ENCODE measurements at regions not wholly inside any gene's neighbourhood (a gene's known extent, or its start where the extent isn't known, plus 50 kb on each side); places are given as distances from the start of the nearest gene placed in this dataset.

GRCh38 chr7:115471891-115472290, 550.0 kb downstream of the MDFIC start:
- Histone ChIP-seq H2AFZ (ENCODE audit: low read depth, low read length) (no peak overlapping the region), H3K9me3 (replicated peaks; ENCODE audit: control insufficient read depth, insufficient read depth, low read depth, low read length) (no peaks in the 10 kb centered on the region; the same call in 1 of the 2 replicates), H3K4me3 (no peak overlapping the region), H3K36me3 (ENCODE audit: control insufficient read depth, insufficient read depth, low read length) (no peaks in the 10 kb centered on the region), H3K27ac (ENCODE audit: extremely low read depth, low read depth, low read length) (no peak overlapping the region), H3K4me1 (replicated peaks in 1 of 2; ENCODE audit: control insufficient read depth in 2 of 2, insufficient read depth in 2 of 2, low read length in 2 of 2) (no peaks in the 10 kb centered on the region), H3K9me1 (ENCODE audit: control insufficient read depth, insufficient read depth, low read length) (no peaks in the 10 kb centered on the region), H3K27me3 (ENCODE audit: control insufficient read depth in 2 of 2, insufficient read depth in 2 of 2, low read length in 2 of 2) (no peaks in the 10 kb centered on the region), H3K79me2 (ENCODE audit: control insufficient read depth, insufficient read depth, low read length) (no peaks in the 10 kb centered on the region), H3K4me2 (ENCODE audit: insufficient read depth, low read length) (no peak overlapping the region), H4K20me1 (replicated peaks; ENCODE audit: control insufficient read depth, insufficient read depth, low read length) (no peaks in the 10 kb centered on the region), H3K9ac (ENCODE audit: insufficient read depth in 1 of 2, low read depth in 2 of 2, low read length in 2 of 2) (no peak overlapping the region)
- ATAC-seq (no peak), FAIRE-seq (no peak), DNase-seq (ENCODE audit: extremely low read depth in 1 of 4, low spot score in 3 of 4) (no peak)
- ChIA-PET CTCF (ENCODE audit: low intra/inter-chr PET ratio) (no interaction called here), POLR2A (no interaction called here)
- in situ Hi-C loops (cut with MboI) (no loop called here), intact Hi-C loops (cut with micrococcal nuclease) (no loop called here)
- WGBS (ENCODE audit: insufficient coverage, low coverage, missing lambda C conversion rate), result 0% methylated on average over 1 of the region's 1 CpG
- BruUV-seq (replicated peaks), result no TSS peak
- no peak for TF ChIP-seq ZNF431 (CRISPR knock-in tag; IDR thresholded peaks at IDR 0.05)
- no peak for TF ChIP-seq HNRNPK (IDR thresholded peaks at IDR 0.05; ENCODE audit: low read depth, low read length, poor library complexity, severe bottlenecking)
- no peak for TF ChIP-seq CLOCK (CRISPR knock-in tag; IDR thresholded peaks at IDR 0.05; ENCODE audit: borderline replicate concordance)
- no peak for TF ChIP-seq HCFC1 (IDR thresholded peaks at IDR 0.05; ENCODE audit: low read depth, low read length)
- no peak for TF ChIP-seq ZNF592 (IDR thresholded peaks at IDR 0.05)
- no peak for TF ChIP-seq ZBTB8A (IDR thresholded peaks at IDR 0.05; ENCODE audit: partially characterized antibody)
- TF ChIP-seq CTCFL (IDR thresholded peaks at IDR 0.05; ENCODE audit: borderline replicate concordance, insufficient read depth, low read depth, low read length, poor library complexity, severe bottlenecking), result no peak
- TF ChIP-seq ZBTB9 (CRISPR knock-in tag; IDR thresholded peaks at IDR 0.05), result no peak
- TF ChIP-seq ZBTB12 (CRISPR knock-in tag; IDR thresholded peaks at IDR 0.05), result no peak
- no peak for TF ChIP-seq POLR2AphosphoS2 (IDR thresholded peaks at IDR 0.05; ENCODE audit: low read length)
- TF ChIP-seq ZFP1 (CRISPR knock-in tag; IDR thresholded peaks at IDR 0.05), result no peak
